IMR-90 (cell line): ENCODE measurements at regions not wholly inside any gene's neighbourhood (a gene's known extent, or its start where the extent isn't known, plus 50 kb on each side); places are given as distances from the start of the nearest gene placed in this dataset.

ENCODE experiments used
- ATAC-seq: fragments of 200-7000 bp; cut with Tn5 transposase; 2 replicates; pipeline ENCODE4 v1.9.1; 2020; ENCODE audit warnings: low read depth, mild to moderate bottlenecking, moderate library complexity
- BruUV-seq: library from RNA; stranded (reverse); fragments of 400-500 nt; replicated peaks from 2 replicates; lab custom pipeline; 2021; lab: Mats Ljungman, UMichigan
- CTCF ChIA-PET: fragments of 300-600 bp; formaldehyde crosslinking; extraction: SDS; loops from one replicate; lab custom pipeline; 2021; ENCODE audit warnings: antibody characterized with exemption; lab: Yijun Ruan, JAX
- POLR2A ChIA-PET: fragments of 300-600 bp; sonication (Branson Sonifier 250); formaldehyde crosslinking; loops from one replicate; lab custom pipeline; 2022; ENCODE audit warnings: antibody characterized with exemption; ENCODE audit not compliant: unreplicated experiment; lab: Charles Lee
- DNase-seq: peaks from one replicate; pipeline ENCODE4 v3.0.0; 2013
- H2AFZ ChIP-seq: replicated peaks from 2 replicates; pipeline ENCODE3; 2013; ENCODE audit warnings: low read length, mild to moderate bottlenecking; ENCODE audit not compliant: poor library complexity
- H2AK5ac ChIP-seq: 2 replicates; pipeline ENCODE4 v1.6.1; 2013; ENCODE audit warnings: low read depth, low read length, inconsistent platforms
- H2AK9ac ChIP-seq: replicated peaks from 2 replicates; pipeline ENCODE3; 2013; ENCODE audit warnings: mild to moderate bottlenecking, low read depth, low read length, moderate library complexity; ENCODE audit not compliant: poor library complexity
- H2BK120ac ChIP-seq: 2 replicates; pipeline ENCODE4 v1.6.1; 2013; ENCODE audit warnings: low read depth, low read length, inconsistent platforms
- H2BK15ac ChIP-seq: 3 replicates; pipeline ENCODE4 v1.6.1; 2013; ENCODE audit warnings: low read depth, low read length, inconsistent platforms
- H2BK20ac ChIP-seq: 2 replicates; pipeline ENCODE4 v1.6.1; 2013; ENCODE audit warnings: low read depth, mild to moderate bottlenecking, inconsistent platforms, low read length, moderate library complexity
- H2BK5ac ChIP-seq: 2 replicates; pipeline ENCODE4 v1.6.1; 2013; ENCODE audit warnings: mild to moderate bottlenecking, low read depth, low read length, inconsistent platforms; ENCODE audit not compliant: poor library complexity, severe bottlenecking
- H3K14ac ChIP-seq: replicated peaks from 2 replicates; pipeline ENCODE4 v1.6.1; 2013; ENCODE audit warnings: low read depth, low read length, inconsistent platforms
- H3K18ac ChIP-seq: 2 replicates; pipeline ENCODE4 v1.6.1; 2013; ENCODE audit warnings: low read depth, low read length, control low read depth
- H3K23ac ChIP-seq: 2 replicates; pipeline ENCODE4 v1.6.1; 2013; ENCODE audit warnings: low read depth, low read length, inconsistent platforms
- H3K27ac ChIP-seq: 2 replicates; pipeline ENCODE4 v1.5.1; 2013; ENCODE audit warnings: mild to moderate bottlenecking, control low read depth, low read length; ENCODE audit not compliant: insufficient read depth
- H3K27me3 ChIP-seq: 2 replicates; pipeline ENCODE4 v1.6.1; 2013; ENCODE audit warnings: low read length; ENCODE audit not compliant: control insufficient read depth, insufficient read depth
- H3K36me3 ChIP-seq: 2 replicates; pipeline ENCODE4 v1.6.1; 2013; ENCODE audit warnings: low read length, mixed read lengths; ENCODE audit not compliant: control insufficient read depth, insufficient read depth
- H3K4ac ChIP-seq: 2 replicates; pipeline ENCODE4 v1.6.1; 2013; ENCODE audit warnings: low read depth, low read length, inconsistent platforms
- H3K4me1 ChIP-seq: 2 replicates; pipeline ENCODE4 v1.6.1; 2013; ENCODE audit warnings: low read length, mixed read lengths; ENCODE audit not compliant: control insufficient read depth, insufficient read depth
- H3K4me2 ChIP-seq: 2 replicates; pipeline ENCODE4 v1.6.1; 2013; ENCODE audit warnings: low read depth, mild to moderate bottlenecking, control low read depth, low read length, moderate library complexity
- H3K4me3 ChIP-seq: 2 replicates; pipeline ENCODE4 v1.5.1; 2013; ENCODE audit warnings: low read depth, mild to moderate bottlenecking, control low read depth, low read length, moderate library complexity; ENCODE audit not compliant: insufficient read depth
- H3K56ac ChIP-seq: 2 replicates; pipeline ENCODE4 v1.6.1; 2013; ENCODE audit warnings: low read length, inconsistent platforms; ENCODE audit not compliant: insufficient read depth; ENCODE audit errors: extremely low read depth
- H3K79me1 ChIP-seq, 2 experiments: 2 replicates each; pipeline ENCODE4 v1.6.1; 2013; ENCODE audit warnings: low read length in 2 of 2, inconsistent platforms in 1 of 2, low read depth in 1 of 2
- H3K9ac ChIP-seq: 2 replicates; pipeline ENCODE4 v1.6.1; 2013; ENCODE audit warnings: low read depth, low read length, control low read depth
- H3K9me1 ChIP-seq: 2 replicates; pipeline ENCODE4 v1.6.1; 2013; ENCODE audit warnings: low read length, inconsistent platforms; ENCODE audit not compliant: insufficient read depth
- H3K9me3 ChIP-seq: 2 replicates; pipeline ENCODE4 v1.6.1; 2013; ENCODE audit warnings: low read length; ENCODE audit not compliant: control insufficient read depth, insufficient read depth
- H4K20me1 ChIP-seq: 2 replicates; pipeline ENCODE4 v1.6.1; 2013; ENCODE audit warnings: low read length, inconsistent platforms; ENCODE audit not compliant: insufficient read depth
- H4K5ac ChIP-seq: 2 replicates; pipeline ENCODE4 v1.6.1; 2013; ENCODE audit warnings: mild to moderate bottlenecking, low read depth, low read length, control low read depth
- H4K8ac ChIP-seq, 2 experiments: 2 replicates each; pipeline ENCODE4 v1.6.1; 2013; ENCODE audit warnings: low read depth in 2 of 2, low read length in 2 of 2, control low read depth in 1 of 2, inconsistent platforms in 1 of 2
- H4K91ac ChIP-seq: 2 replicates; pipeline ENCODE4 v1.6.1; 2013; ENCODE audit warnings: low read depth, low read length, inconsistent platforms; ENCODE audit not compliant: insufficient read depth
- MAZ ChIP-seq: IDR thresholded peaks from 2 replicates; pipeline ENCODE4 v1.6.1; 2012; ENCODE audit warnings: low read depth, mild to moderate bottlenecking, low read length, improper control_type of control experiment, moderate library complexity, borderline replicate concordance
- MXI1 ChIP-seq: IDR thresholded peaks from 2 replicates; pipeline ENCODE4 v1.6.1; 2012; ENCODE audit warnings: low read depth, mild to moderate bottlenecking, low read length, moderate library complexity, borderline replicate concordance
- NFE2L2 ChIP-seq: fragments of 150-350 bp; IDR thresholded peaks from 2 replicates; pipeline ENCODE4 v1.6.1; 2016; ENCODE audit warnings: low read depth, mild to moderate bottlenecking, low read length
- SMC3 ChIP-seq: fragments of 150-350 bp; IDR thresholded peaks from 2 replicates; pipeline ENCODE4 v1.6.1; 2016; ENCODE audit warnings: low read depth, mild to moderate bottlenecking, antibody characterized with exemption, low read length, moderate library complexity
- WGBS, 2 experiments: methylation state at CpG; one replicate each; pipeline versions ENCODE4 v1.1.5 to v1.1.7; 2013; ENCODE audit warnings: missing lambda C conversion rate in 2 of 2; ENCODE audit not compliant: insufficient read length in 1 of 2; ENCODE audit errors: extremely low coverage in 2 of 2; 5-methylcytosine and 5-hydroxymethylcytosine counted together
- dilution Hi-C: fragments of 300-500 bp; cut with HindIII; formaldehyde crosslinking; loops from one replicate; pipeline ENCODE4 v1.14.3; 2018; ENCODE audit warnings: low sequenced_read_pairs; ENCODE audit not compliant: unreplicated experiment
- in situ Hi-C: fragments of 300-500 bp; cut with MboI; formaldehyde crosslinking; loops from 3 replicates; pipeline ENCODE4 v1.14.3; 2019; ENCODE audit warnings: low sequenced_read_pairs, inconsistent platforms, mixed read lengths
- intact Hi-C: fragments of 100-400 bp; cut with micrococcal nuclease; formaldehyde crosslinking; loops from 2 replicates; pipeline ENCODE4 v1.10.0; 2022
- TF ChIP-seq, protein P1 (sequence below): fragments of 150-350 bp; IDR thresholded peaks from 2 replicates; pipeline ENCODE4 v1.6.1; 2017; ENCODE audit warnings: mild to moderate bottlenecking, antibody characterized with exemption, low read length, low read depth

DNA sequence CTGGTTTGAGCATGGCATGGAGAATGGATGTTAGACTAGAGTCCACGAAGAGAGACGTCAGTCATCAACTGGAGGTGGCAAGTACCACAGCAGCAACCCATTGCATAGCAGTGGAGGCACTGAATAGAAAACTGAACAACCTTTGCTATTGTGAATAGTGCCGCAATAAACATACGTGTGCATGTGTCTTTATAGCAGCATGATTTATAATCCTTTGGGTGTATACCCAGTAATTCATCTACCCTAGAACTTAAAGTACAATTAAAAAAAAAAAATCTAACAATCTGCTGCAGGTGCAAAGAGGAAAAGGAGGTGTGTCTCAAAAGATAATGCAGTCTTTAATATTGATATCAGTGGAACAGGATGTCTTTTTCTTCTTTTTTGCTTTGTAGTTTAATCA lies 443.4 kb upstream of the ISX start:
- Histone ChIP-seq H2AK9ac (no peak overlapping the region), H3K9ac (no peak overlapping the region), H4K5ac (no peak overlapping the region), H3K4me1 (no peaks in the 10 kb centered on the region), H3K4me3 (no peak overlapping the region), H3K23ac (no peak overlapping the region), H3K4me2 (no peak overlapping the region), H3K9me1 (no peaks in the 10 kb centered on the region), H2BK5ac (no peak overlapping the region), H3K56ac (no peak overlapping the region), H4K20me1 (no peaks in the 10 kb centered on the region), H3K4ac (no peak overlapping the region), H2BK15ac (no peak overlapping the region), H3K79me1 (no peaks in the 10 kb centered on the region), H3K14ac (no peak overlapping the region), H2BK120ac (no peak overlapping the region), H3K27ac (no peak overlapping the region), H2AFZ (no peak overlapping the region), H2BK20ac (no peak overlapping the region), H3K9me3 (peaks cover 17% of the 10 kb centered on the region), H2AK5ac (no peak overlapping the region), H3K18ac (no peak overlapping the region), H4K8ac (no peak overlapping the region), H4K91ac (no peak overlapping the region), H3K27me3 (no peaks in the 10 kb centered on the region), H3K36me3 (no peaks in the 10 kb centered on the region)
- intact Hi-C loops = no loop called here
- POLR2A ChIA-PET = no interaction called here
- no TSS peak for BruUV-seq
- DNase-seq (no peak), ATAC-seq (no peak)
- in situ Hi-C loops = no loop called here
- TF ChIP-seq SMC3 (no peak), NFE2L2 (no peak), MAZ (no peak), MXI1 (no peak)
- TF ChIP-seq, protein P1, sequence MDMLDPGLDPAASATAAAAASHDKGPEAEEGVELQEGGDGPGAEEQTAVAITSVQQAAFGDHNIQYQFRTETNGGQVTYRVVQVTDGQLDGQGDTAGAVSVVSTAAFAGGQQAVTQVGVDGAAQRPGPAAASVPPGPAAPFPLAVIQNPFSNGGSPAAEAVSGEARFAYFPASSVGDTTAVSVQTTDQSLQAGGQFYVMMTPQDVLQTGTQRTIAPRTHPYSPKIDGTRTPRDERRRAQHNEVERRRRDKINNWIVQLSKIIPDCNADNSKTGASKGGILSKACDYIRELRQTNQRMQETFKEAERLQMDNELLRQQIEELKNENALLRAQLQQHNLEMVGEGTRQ = no peak
- CTCF ChIA-PET = no interaction called here
- 75% methylated on average over 2 of the region's 4 CpGs; no CpG with 5 or more reads in 1 of the 2 experiments for WGBS, 2 experiments
- dilution Hi-C loops = no loop called here
